Skin epidermis (tissue), 12 donors: ENCODE measurements at regions not wholly inside any gene's neighbourhood (a gene's known extent, or its start where the extent isn't known, plus 50 kb on each side); places are given as distances from the start of the nearest gene placed in this dataset.

ENCODE experiments used
- H3K27ac ChIP-seq, 21 experiments: fragments of 200-600 bp; sonication (generic) in 11 of 21; one replicate each; pipeline ENCODE4 v1.5.0; 2020; ENCODE audit warnings: mild to moderate bottlenecking in 3 of 21, inconsistent platforms in 2 of 21, moderate library complexity in 2 of 21
- H3K4me3 ChIP-seq, 7 experiments: fragments of 200-600 bp; sonication (generic) in 2 of 7; one replicate each; pipeline ENCODE4 v1.5.0; 2020; ENCODE audit warnings: inconsistent platforms in 2 of 7, mild to moderate bottlenecking in 2 of 7, moderate library complexity in 1 of 7

- Histone ChIP-seq H3K4me3 (no peak overlapping the region), H3K27ac (no peak overlapping the region)
These were observed 73.3 kb upstream of the TBCA start for GRCh38 chr5:77849308-77849900.

DNA sequence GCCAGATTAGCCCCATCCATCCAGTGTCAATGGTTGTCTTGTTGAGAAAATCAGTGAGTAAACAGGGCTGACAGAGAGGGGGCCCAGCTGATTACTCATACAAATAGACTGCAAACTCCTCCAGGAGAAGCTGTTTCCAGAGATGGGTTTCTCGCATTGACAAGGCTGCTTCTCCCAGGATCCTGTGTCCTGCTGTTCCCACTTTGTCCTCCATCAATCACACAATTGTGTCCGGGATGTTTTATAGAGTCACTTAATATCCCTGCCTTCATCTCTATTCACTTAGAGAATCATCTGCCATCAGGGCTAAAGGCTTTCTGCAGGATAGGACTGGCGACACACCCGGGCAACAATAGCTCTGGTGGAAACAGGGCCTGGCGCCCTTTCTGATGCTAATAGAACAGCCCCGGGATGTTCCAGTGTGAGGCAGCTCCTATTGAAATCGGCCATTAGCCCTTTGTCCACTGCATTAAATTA is 71.7 kb upstream of the TBCA start:
- Histone ChIP-seq H3K27ac (no peak overlapping the region), H3K4me3 (no peak overlapping the region)

DNA sequence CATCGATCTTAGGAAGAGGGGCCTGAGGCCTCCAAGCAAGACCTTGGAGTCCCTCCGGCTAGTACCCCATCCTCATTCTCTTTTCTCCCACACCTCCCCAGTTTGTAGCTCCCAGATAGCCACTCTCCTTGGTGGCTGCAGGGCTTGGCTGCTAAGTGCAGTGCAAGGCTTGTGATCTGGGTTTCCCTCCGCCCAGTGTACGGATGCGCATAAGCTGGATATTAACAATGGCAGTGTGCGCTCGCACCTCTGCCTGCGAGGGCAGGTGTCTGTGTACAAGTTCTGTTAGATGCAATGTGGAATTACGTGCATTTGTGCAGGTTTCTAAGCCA is 71.0 kb upstream of the TBCA start:
- no peak overlapping the region for H3K27ac ChIP-seq
- H3K4me3 ChIP-seq = no peak overlapping the region

GRCh38 chr5:77846422-77847128 is 70.4 kb upstream of the TBCA start:
- no peak overlapping the region for H3K27ac ChIP-seq
- H3K4me3 ChIP-seq = no peak overlapping the region

- no peak overlapping the region for H3K27ac ChIP-seq
- H3K4me3 ChIP-seq = no peak overlapping the region
These were observed 69.1 kb upstream of the TBCA start for GRCh38 chr5:77845324-77845646.

- H3K27ac ChIP-seq = peak overlapping the region in 2 of 21 experiments; percentile 39 to 61
- H3K4me3 ChIP-seq = peak overlapping the region; percentile 10 to 39 (median 32)
These were observed 68.6 kb upstream of the TBCA start for GRCh38 chr5:77844623-77845323.

DNA sequence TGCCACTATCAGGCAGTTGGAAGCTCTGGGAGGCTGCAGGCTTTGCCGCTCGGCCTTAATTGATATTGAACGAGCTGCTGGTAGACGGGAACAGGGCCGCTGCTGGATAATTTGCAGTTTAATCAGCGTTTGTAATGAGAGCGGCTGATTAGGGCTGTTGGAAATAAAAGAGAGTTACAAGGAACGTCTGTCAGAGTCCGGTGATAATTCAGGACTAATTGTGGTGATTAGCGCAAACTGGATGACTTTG is 68.2 kb upstream of the TBCA start:
- Histone ChIP-seq H3K27ac (peak overlapping the region in 2 of 21 experiments; percentile 39 to 61), H3K4me3 (peak overlapping the region; percentile 10 to 39 (median 32))

- peak overlapping the region in 6 of 7 experiments; percentile 10 to 39 (median 34) for H3K4me3 ChIP-seq
- H3K27ac ChIP-seq = peak overlapping the region in 2 of 21 experiments; percentile 39 to 61
These were observed 67.6 kb upstream of the TBCA start for GRCh38 chr5:77843570-77844372.

DNA sequence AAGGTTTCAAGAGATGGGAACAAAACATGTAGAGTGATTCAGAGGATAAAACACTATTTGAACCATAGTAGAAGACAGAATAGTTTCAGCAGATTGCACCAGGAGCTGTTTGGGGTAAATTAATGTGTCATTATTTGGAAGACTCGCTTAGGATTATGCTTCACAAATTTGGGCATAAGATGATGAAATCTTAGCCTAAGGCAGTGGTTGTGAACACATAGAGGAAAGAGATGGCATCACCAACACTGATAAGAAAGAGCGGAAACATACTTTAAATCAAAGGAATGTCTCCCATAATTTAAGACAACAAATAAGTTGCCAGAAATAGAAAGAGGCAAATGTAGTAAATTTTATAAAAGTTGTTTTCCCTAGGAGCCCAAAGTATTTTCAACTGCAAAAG is 66.1 kb upstream of the TBCA start:
- Histone ChIP-seq H3K27ac (no peak overlapping the region), H3K4me3 (no peak overlapping the region)

- H3K4me3 ChIP-seq = no peak overlapping the region
- H3K27ac ChIP-seq = no peak overlapping the region
These were observed 65.5 kb upstream of the TBCA start for GRCh38 chr5:77841616-77842015.

- no peak overlapping the region for H3K4me3 ChIP-seq
These were observed 64.8 kb upstream of the TBCA start for GRCh38 chr5:77840930-77841329.

GRCh38 chr5:77839691-77840090 is 63.6 kb upstream of the TBCA start:
- Histone ChIP-seq H3K4me3 (no peak overlapping the region), H3K27ac (no peak overlapping the region)

More at GRCh38 chr5:77840930-77841329, 64.8 kb upstream of the TBCA start:
- no peak overlapping the region for H3K27ac ChIP-seq

DNA sequence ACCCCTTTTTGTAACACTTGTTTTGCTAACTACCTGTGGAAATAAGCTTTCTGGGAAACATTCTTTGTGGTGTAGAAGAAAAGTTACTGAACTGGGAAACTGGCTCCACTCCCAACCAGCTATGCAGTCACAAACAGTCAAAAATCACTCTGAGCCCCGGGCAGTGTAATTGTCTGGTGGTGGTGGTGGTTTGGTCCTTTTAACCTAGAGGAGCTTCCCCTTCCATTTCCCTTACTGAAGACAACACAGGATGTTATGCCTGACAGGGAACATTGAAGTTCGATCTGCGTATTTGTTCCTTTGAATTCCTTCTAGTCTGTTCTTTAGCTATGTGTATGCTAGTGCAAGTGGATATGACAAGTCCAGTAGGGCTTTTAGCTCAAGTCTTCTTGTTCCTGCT is 56.8 kb upstream of the TBCA start:
- Histone ChIP-seq H3K4me3 (no peak overlapping the region), H3K27ac (no peak overlapping the region)

DNA sequence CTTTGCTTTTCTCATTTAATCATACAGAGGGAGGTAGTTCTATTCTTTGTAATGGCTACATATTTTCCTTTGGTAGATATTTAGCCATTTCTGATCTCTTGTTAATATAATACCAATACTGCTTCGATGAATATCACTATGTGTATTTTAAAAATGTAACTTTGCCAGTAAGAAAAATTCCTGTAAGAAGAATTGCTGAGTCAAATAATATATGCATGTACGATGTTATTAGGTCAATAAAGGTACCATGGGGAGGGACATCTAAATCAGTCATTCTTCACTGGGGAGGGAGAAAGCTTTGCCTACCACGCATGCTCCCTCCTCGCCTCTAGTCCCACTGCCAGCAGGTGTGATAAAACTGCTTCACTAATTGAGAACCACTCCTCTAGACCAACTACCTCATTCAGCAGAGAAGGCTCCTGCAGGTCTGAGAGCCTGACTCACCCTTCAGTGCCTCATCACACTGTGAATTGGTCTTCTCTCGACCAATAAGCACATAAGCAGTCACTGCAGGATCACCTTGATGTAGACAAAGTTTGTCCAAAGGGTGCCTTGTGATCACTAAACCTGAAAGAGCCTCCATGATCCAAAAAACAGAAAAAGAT is 56.1 kb upstream of the TBCA start:
- no peak overlapping the region for H3K27ac ChIP-seq
- no peak overlapping the region for H3K4me3 ChIP-seq

DNA sequence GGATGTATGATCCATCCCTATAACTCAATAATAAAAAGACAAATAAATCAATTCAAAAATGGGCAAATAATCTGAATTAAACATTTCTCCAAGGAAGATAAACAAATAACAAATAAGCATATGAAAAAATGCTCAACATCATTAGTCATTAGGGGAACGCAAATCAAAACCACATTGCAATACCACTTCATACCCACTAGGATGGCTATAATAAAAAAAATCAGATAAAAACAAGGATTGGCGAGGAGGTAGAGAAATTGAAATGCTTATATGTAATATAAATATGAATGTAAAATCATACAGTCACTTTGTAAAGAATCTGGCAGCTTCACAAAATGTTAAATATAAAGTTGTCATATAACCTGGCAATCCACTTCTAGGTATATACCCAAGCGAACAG is 52.3 kb upstream of the TBCA start:
- Histone ChIP-seq H3K4me3 (no peak overlapping the region), H3K27ac (no peak overlapping the region)
